GM18511 (cell line): ENCODE measurements at regions not wholly inside any gene's neighbourhood (a gene's known extent, or its start where the extent isn't known, plus 50 kb on each side); places are given as distances from the start of the nearest gene placed in this dataset.

Experiments
- ATAC-seq: cut with Tn5 transposase; IDR thresholded peaks from one replicate; pipeline ENCODE4 v1.9.1; 2021; ENCODE audit warnings: mild to moderate bottlenecking, moderate library complexity; ENCODE audit not compliant: unreplicated experiment

DNA sequence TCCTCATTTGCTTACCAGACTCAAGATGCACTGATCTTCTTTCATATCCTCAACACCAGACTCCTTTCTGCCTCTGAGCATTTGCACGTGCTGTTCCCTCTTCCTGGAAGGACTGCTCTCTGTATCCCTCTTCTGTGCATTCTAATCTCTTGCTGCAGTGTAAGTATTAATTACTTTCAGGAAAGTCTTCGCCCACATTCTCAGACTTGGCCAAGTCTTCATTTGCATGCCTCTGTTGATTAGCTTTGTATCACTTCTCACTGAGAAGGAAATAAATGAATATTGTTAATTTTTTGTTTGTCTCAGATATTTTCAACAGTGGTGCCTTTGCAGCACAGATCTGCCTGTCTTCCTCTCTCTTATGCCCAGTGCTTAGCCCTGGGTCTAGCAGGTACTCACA lies 50.3 kb upstream of the RAB3GAP2 start:
- peak; percentile 70 for ATAC-seq
